HCT116 (cell line): ENCODE measurements at regions not wholly inside any gene's neighbourhood (a gene's known extent, or its start where the extent isn't known, plus 50 kb on each side); places are given as distances from the start of the nearest gene placed in this dataset.

Experiments used
- ATAC-seq: fragments of 200-7000 bp; cut with Tn5 transposase; 2 replicates; pipeline ENCODE4 v1.9.1; 2020; ENCODE audit warnings: mild to moderate bottlenecking, moderate library complexity
- BruUV-seq: library from RNA; stranded (reverse); fragments of 400-500 nt; replicated peaks from 2 replicates; lab custom pipeline; 2021; lab: Mats Ljungman, UMichigan
- CTCF ChIA-PET: fragments of 300-600 bp; sonication (Branson Sonifier 250); formaldehyde crosslinking; loops from one replicate; lab custom pipeline; 2021; ENCODE audit warnings: antibody characterized with exemption; lab: Charles Lee
- POLR2A ChIA-PET: fragments of 300-600, 350-600 bp; sonication (Branson Sonifier 250); formaldehyde crosslinking; loops from one replicate; lab custom pipeline; 2021; ENCODE audit warnings: antibody characterized with exemption; lab: Charles Lee
- RAD21 ChIA-PET, 2 experiments: fragments of 300-600 bp; sonication (Branson Sonifier 250); formaldehyde crosslinking; loops; one replicate each; lab custom pipeline; 2023; ENCODE audit warnings: low total read pairs in 2 of 2; ENCODE audit not compliant: uncharacterized antibody in 2 of 2, unreplicated experiment in 2 of 2, low non-redundant PET in 1 of 2; lab: Charles Lee
- DNase-seq: peaks from one replicate; pipeline ENCODE4 v3.0.0-alpha.2; 2010; ENCODE audit warnings: low read depth, low spot score
- H2AFZ ChIP-seq: fragments of 200-600 bp; shearing (Covaris generic), sonication (generic); 2 replicates; pipeline ENCODE4 v1.6.1; 2017; ENCODE audit warnings: low read depth, mixed run types, mixed read lengths, antibody characterized with exemption, low read length; ENCODE audit not compliant: poor library complexity, severe bottlenecking
- H3K27ac ChIP-seq: 2 replicates; pipeline ENCODE4 v1.5.1; 2012; ENCODE audit warnings: low read depth, low read length
- H3K27me3 ChIP-seq: fragments of 200-600 bp; sonication (generic); 2 replicates; pipeline ENCODE4 v1.6.1; 2016; ENCODE audit warnings: mixed run types, low read length, mixed read lengths; ENCODE audit not compliant: insufficient read depth
- H3K36me3 ChIP-seq, 2 experiments: fragments of 200-500 bp in 1 of 2; fragments of 200-600 bp in 1 of 2; sonication (Bioruptor generic) in 1 of 2; sonication (generic) in 1 of 2; 2 replicates each; pipeline versions ENCODE4 v1.5.1 to v1.6.1; 2014 to 2016; ENCODE audit warnings: low read length in 2 of 2, inconsistent platforms in 1 of 2, mixed read lengths in 1 of 2, mixed run types in 1 of 2; ENCODE audit not compliant: insufficient read depth in 2 of 2, control insufficient read depth in 1 of 2
- H3K4me1 ChIP-seq, 2 experiments: fragments of 200-600 bp in 1 of 2; sonication (generic) in 1 of 2; 2 replicates each; pipeline versions ENCODE4 v1.5.1 to v1.6.1; 2012 to 2017; ENCODE audit warnings: low read length in 2 of 2, inconsistent platforms in 1 of 2, mild to moderate bottlenecking in 1 of 2, mixed read lengths in 1 of 2, mixed run types in 1 of 2, moderate library complexity in 1 of 2; ENCODE audit not compliant: insufficient read depth in 2 of 2, control insufficient read depth in 1 of 2
- H3K4me2 ChIP-seq: fragments of 200-600 bp; sonication (generic); 2 replicates; pipeline ENCODE4 v1.6.1; 2017; ENCODE audit warnings: mixed run types, low read length, mixed read lengths
- H3K4me3 ChIP-seq, 2 experiments: fragments of 200-600 bp in 1 of 2; sonication (generic) in 1 of 2; replicated peaks in 1 of 2; 2 replicates each; pipeline ENCODE4 v1.5.1; 2011 to 2016; ENCODE audit warnings: low read length in 2 of 2, control low read depth in 1 of 2, low read depth in 1 of 2, mild to moderate bottlenecking in 1 of 2, mixed read lengths in 1 of 2, mixed run types in 1 of 2
- H3K79me2 ChIP-seq: fragments of 200-600 bp; sonication (generic); 2 replicates; pipeline ENCODE4 v1.6.1; 2017; ENCODE audit warnings: mild to moderate bottlenecking, mixed run types, low read length, moderate library complexity, mixed read lengths; ENCODE audit not compliant: insufficient read depth
- H3K9ac ChIP-seq: fragments of 200-600 bp; sonication (generic); 2 replicates; pipeline ENCODE4 v1.6.1; 2016; ENCODE audit warnings: low read length, mixed read lengths
- H3K9me2 ChIP-seq: fragments of 200-600 bp; sonication (generic), shearing (Covaris generic); 2 replicates; pipeline ENCODE4 v1.6.1; 2017; ENCODE audit warnings: mixed run types, mild to moderate bottlenecking, moderate library complexity; ENCODE audit not compliant: insufficient read depth
- H3K9me3 ChIP-seq, 2 experiments: fragments of 200-500 bp in 1 of 2; fragments of 200-600 bp in 1 of 2; sonication (Bioruptor generic) in 1 of 2; sonication (generic) in 1 of 2; 2 replicates each; pipeline ENCODE4 v1.6.1; 2014 to 2017; ENCODE audit warnings: low read length in 2 of 2, mixed read lengths in 2 of 2, inconsistent platforms in 1 of 2, low read depth in 1 of 2, mild to moderate bottlenecking in 1 of 2, mixed run types in 1 of 2, moderate library complexity in 1 of 2; ENCODE audit not compliant: control insufficient read depth in 1 of 2, insufficient read depth in 1 of 2
- H4K20me1 ChIP-seq: fragments of 200-600 bp; sonication (generic), shearing (Covaris generic); 2 replicates; pipeline ENCODE4 v1.6.1; 2017; ENCODE audit warnings: mixed run types, mild to moderate bottlenecking, moderate library complexity; ENCODE audit not compliant: insufficient read depth
- EGR1 ChIP-seq: IDR thresholded peaks from 2 replicates; pipeline ENCODE4 v1.6.1; 2012; ENCODE audit warnings: low read depth
- EZH2phosphoT487 ChIP-seq: fragments of 200-600 bp; IDR thresholded peaks from 2 replicates; pipeline ENCODE4 v1.6.1; 2018; ENCODE audit warnings: antibody characterized with exemption, borderline replicate concordance
- FOSL1 ChIP-seq: IDR thresholded peaks from 2 replicates; pipeline ENCODE4 v1.6.1; 2012; ENCODE audit warnings: low read depth
- RAD21 ChIP-seq: IDR thresholded peaks from 2 replicates; pipeline ENCODE4 v1.6.1; 2012; ENCODE audit warnings: low read depth, mild to moderate bottlenecking
- SIN3A ChIP-seq: IDR thresholded peaks from 2 replicates; pipeline ENCODE4 v1.6.1; 2012; ENCODE audit warnings: low read depth
- SP1 ChIP-seq: IDR thresholded peaks from 2 replicates; pipeline ENCODE4 v1.6.1; 2012; ENCODE audit warnings: low read depth
- SRF ChIP-seq: IDR thresholded peaks from 2 replicates; pipeline ENCODE4 v1.6.1; 2012; ENCODE audit warnings: low read depth
- TCF7L2 ChIP-seq: IDR thresholded peaks from 2 replicates; pipeline ENCODE4 v1.7.0; 2011; ENCODE audit warnings: borderline replicate concordance, inconsistent platforms; ENCODE audit not compliant: insufficient read depth, insufficient read length; ENCODE audit errors: extremely low read depth
- YY1 ChIP-seq: IDR thresholded peaks from 2 replicates; pipeline ENCODE4 v1.6.1; 2011; ENCODE audit warnings: low read length, low read depth, moderate library complexity, mild to moderate bottlenecking; ENCODE audit not compliant: insufficient replicate concordance; ENCODE audit errors: extremely low read depth
- ZFX ChIP-seq: fragments of 450-650 bp; IDR thresholded peaks from 2 replicates; pipeline ENCODE4 v1.6.1; 2017
- intact Hi-C: fragments of 100-400 bp; cut with micrococcal nuclease; formaldehyde crosslinking; loops from 2 replicates; pipeline ENCODE4 v1.10.0; 2022
- TF ChIP-seq, protein P1 (sequence below): IDR thresholded peaks from 2 replicates; pipeline ENCODE4 v1.6.1; 2011; ENCODE audit warnings: mild to moderate bottlenecking, low read length, moderate library complexity; ENCODE audit not compliant: insufficient replicate concordance; ENCODE audit errors: extremely low read depth
- TF ChIP-seq, protein P2 (sequence below), 3 experiments: fragments of 200-600 bp in 1 of 3; sonication (generic) in 1 of 3; IDR thresholded peaks in 2 of 3; conservative IDR thresholded peaks in 1 of 3; 2 replicates each; pipeline ENCODE4 v1.5.1; 2012 to 2017; ENCODE audit warnings: low read depth in 2 of 3, low read length in 2 of 3, antibody characterized with exemption in 1 of 3, borderline replicate concordance in 1 of 3, control low read depth in 1 of 3, mild to moderate bottlenecking in 1 of 3, mixed read lengths in 1 of 3, mixed run types in 1 of 3, moderate library complexity in 1 of 3; ENCODE audit not compliant: insufficient read depth in 1 of 3
- TF ChIP-seq, protein P3 (sequence below): IDR thresholded peaks from 2 replicates; pipeline ENCODE4 v1.6.1; 2012; ENCODE audit warnings: low read depth
- TF ChIP-seq, protein P4 (sequence below): IDR thresholded peaks from 2 replicates; pipeline ENCODE4 v1.6.1; 2012

DNA sequence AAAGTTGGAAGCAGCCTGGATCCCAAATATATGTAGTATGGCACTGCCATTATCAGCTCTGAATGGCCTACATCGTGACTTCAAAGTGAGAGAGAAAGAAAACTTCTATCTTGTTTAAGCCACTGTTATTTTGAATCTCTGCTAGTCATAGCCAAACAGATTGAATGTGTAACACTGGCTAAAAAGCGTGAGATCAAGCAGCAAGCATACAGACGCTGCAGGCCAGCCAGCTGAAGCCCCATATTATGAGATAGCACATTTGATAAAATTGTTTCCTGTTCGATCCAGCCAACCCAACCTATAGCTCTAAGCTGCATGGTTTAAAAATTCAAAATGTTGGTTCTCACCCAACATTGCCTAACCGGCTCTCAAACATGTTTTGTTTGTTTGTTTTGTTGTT, 95.0 kb downstream of the DUSP6 start (continued):
- TF ChIP-seq, protein P1, sequence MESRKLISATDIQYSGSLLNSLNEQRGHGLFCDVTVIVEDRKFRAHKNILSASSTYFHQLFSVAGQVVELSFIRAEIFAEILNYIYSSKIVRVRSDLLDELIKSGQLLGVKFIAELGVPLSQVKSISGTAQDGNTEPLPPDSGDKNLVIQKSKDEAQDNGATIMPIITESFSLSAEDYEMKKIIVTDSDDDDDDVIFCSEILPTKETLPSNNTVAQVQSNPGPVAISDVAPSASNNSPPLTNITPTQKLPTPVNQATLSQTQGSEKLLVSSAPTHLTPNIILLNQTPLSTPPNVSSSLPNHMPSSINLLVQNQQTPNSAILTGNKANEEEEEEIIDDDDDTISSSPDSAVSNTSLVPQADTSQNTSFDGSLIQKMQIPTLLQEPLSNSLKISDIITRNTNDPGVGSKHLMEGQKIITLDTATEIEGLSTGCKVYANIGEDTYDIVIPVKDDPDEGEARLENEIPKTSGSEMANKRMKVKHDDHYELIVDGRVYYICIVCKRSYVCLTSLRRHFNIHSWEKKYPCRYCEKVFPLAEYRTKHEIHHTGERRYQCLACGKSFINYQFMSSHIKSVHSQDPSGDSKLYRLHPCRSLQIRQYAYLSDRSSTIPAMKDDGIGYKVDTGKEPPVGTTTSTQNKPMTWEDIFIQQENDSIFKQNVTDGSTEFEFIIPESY: no peak
- TF ChIP-seq EGR1 (no peak), TCF7L2 (no peak), SRF (no peak), YY1 (no peak)

DNA sequence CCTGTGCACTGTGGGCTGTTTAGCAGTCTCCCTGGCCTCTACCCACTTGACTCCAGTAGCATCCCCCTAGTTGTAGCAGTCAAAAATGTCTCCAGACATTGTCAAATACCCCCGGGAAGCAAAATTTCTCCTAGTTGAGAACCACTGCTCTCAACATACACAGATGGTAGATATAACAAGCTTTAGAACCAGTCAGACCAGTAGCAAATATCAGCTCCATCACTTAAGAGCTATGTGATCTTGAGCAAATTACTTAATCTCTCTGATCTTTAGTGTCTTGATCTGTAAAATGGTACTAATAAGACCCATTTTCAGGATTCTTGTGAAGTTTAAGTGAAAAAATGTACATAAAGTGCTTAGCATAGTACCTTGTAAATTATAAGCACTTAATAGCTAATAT, 96.2 kb downstream of the DUSP6 start:
- Histone ChIP-seq H3K79me2 (no peaks in the 10 kb centered on the region), H3K27ac (no peak overlapping the region), H3K36me3 (no peaks in the 10 kb centered on the region), H3K4me3 (no peak overlapping the region), H3K27me3 (no peaks in the 10 kb centered on the region), H3K9me2 (0 out of 2 replicates have a peak, but pooled peaks cover 2% of the 10 kb centered on the region), H3K4me2 (no peak overlapping the region), H3K4me1 (peaks cover 4 to 11% of the 10 kb centered on the region in 2 experiments; a peak in 3 of 4 replicates), H2AFZ (no peak overlapping the region), H3K9ac (no peak overlapping the region), H3K9me3 (no peaks in the 10 kb centered on the region), H4K20me1 (no peaks in the 10 kb centered on the region)
- no peak for ATAC-seq
- POLR2A ChIA-PET: no interaction called here
- CTCF ChIA-PET: no interaction called here
- RAD21 ChIA-PET: no interaction called here
- BruUV-seq: no TSS peak
- DNase-seq: no peak
- intact Hi-C loops: no loop called here
- TF ChIP-seq ZFX (no peak), RAD21 (no peak), YY1 (no peak), SIN3A (no peak), TCF7L2 (no peak), EZH2phosphoT487 (no peak), SRF (no peak), FOSL1 (no peak), EGR1 (no peak), SP1 (no peak)
- TF ChIP-seq, protein P2, sequence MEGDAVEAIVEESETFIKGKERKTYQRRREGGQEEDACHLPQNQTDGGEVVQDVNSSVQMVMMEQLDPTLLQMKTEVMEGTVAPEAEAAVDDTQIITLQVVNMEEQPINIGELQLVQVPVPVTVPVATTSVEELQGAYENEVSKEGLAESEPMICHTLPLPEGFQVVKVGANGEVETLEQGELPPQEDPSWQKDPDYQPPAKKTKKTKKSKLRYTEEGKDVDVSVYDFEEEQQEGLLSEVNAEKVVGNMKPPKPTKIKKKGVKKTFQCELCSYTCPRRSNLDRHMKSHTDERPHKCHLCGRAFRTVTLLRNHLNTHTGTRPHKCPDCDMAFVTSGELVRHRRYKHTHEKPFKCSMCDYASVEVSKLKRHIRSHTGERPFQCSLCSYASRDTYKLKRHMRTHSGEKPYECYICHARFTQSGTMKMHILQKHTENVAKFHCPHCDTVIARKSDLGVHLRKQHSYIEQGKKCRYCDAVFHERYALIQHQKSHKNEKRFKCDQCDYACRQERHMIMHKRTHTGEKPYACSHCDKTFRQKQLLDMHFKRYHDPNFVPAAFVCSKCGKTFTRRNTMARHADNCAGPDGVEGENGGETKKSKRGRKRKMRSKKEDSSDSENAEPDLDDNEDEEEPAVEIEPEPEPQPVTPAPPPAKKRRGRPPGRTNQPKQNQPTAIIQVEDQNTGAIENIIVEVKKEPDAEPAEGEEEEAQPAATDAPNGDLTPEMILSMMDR (IDR thresholded peaks at IDR 0.05 in 2 of 3, conservative IDR thresholded peaks at IDR 0.05 in 1 of 3; ENCODE audit: borderline replicate concordance in 1 of 3, insufficient read depth in 1 of 3, low read depth in 2 of 3, low read length in 2 of 3): no peak
- TF ChIP-seq, protein P1: no peak
- TF ChIP-seq, protein P3, sequence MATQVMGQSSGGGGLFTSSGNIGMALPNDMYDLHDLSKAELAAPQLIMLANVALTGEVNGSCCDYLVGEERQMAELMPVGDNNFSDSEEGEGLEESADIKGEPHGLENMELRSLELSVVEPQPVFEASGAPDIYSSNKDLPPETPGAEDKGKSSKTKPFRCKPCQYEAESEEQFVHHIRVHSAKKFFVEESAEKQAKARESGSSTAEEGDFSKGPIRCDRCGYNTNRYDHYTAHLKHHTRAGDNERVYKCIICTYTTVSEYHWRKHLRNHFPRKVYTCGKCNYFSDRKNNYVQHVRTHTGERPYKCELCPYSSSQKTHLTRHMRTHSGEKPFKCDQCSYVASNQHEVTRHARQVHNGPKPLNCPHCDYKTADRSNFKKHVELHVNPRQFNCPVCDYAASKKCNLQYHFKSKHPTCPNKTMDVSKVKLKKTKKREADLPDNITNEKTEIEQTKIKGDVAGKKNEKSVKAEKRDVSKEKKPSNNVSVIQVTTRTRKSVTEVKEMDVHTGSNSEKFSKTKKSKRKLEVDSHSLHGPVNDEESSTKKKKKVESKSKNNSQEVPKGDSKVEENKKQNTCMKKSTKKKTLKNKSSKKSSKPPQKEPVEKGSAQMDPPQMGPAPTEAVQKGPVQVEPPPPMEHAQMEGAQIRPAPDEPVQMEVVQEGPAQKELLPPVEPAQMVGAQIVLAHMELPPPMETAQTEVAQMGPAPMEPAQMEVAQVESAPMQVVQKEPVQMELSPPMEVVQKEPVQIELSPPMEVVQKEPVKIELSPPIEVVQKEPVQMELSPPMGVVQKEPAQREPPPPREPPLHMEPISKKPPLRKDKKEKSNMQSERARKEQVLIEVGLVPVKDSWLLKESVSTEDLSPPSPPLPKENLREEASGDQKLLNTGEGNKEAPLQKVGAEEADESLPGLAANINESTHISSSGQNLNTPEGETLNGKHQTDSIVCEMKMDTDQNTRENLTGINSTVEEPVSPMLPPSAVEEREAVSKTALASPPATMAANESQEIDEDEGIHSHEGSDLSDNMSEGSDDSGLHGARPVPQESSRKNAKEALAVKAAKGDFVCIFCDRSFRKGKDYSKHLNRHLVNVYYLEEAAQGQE: no peak
- TF ChIP-seq, protein P4, sequence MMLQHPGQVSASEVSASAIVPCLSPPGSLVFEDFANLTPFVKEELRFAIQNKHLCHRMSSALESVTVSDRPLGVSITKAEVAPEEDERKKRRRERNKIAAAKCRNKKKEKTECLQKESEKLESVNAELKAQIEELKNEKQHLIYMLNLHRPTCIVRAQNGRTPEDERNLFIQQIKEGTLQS: no peak
